GM12878 (cell line): ENCODE measurements at regions not wholly inside any gene's neighbourhood (a gene's known extent, or its start where the extent isn't known, plus 50 kb on each side); places are given as distances from the start of the nearest gene placed in this dataset.

ENCODE experiments used
- NR2F1 ChIP-seq: fragments of 450-650 bp; conservative IDR thresholded peaks from 2 replicates; pipeline ENCODE4 v1.6.1; 2017; ENCODE audit warnings: mild to moderate bottlenecking
- SREBF2 ChIP-seq: IDR thresholded peaks from 2 replicates; pipeline ENCODE4 v1.6.1; 2012; ENCODE audit warnings: mild to moderate bottlenecking, low read length
- TF ChIP-seq, protein P1 (sequence below): fragments of 450-650 bp; IDR thresholded peaks from 2 replicates; pipeline ENCODE4 v1.6.1; 2017; ENCODE audit warnings: mild to moderate bottlenecking
- TF ChIP-seq, protein P2 (sequence below): IDR thresholded peaks from 2 replicates; pipeline ENCODE4 v1.6.1; 2012; ENCODE audit warnings: improper control_type of control experiment, low read depth, low read length; ENCODE audit not compliant: insufficient replicate concordance
- TF ChIP-seq, protein P3 (sequence below): IDR thresholded peaks from 2 replicates; pipeline ENCODE4 v1.6.1; 2012; ENCODE audit warnings: low read depth, low read length, improper control_type of control experiment

DNA sequence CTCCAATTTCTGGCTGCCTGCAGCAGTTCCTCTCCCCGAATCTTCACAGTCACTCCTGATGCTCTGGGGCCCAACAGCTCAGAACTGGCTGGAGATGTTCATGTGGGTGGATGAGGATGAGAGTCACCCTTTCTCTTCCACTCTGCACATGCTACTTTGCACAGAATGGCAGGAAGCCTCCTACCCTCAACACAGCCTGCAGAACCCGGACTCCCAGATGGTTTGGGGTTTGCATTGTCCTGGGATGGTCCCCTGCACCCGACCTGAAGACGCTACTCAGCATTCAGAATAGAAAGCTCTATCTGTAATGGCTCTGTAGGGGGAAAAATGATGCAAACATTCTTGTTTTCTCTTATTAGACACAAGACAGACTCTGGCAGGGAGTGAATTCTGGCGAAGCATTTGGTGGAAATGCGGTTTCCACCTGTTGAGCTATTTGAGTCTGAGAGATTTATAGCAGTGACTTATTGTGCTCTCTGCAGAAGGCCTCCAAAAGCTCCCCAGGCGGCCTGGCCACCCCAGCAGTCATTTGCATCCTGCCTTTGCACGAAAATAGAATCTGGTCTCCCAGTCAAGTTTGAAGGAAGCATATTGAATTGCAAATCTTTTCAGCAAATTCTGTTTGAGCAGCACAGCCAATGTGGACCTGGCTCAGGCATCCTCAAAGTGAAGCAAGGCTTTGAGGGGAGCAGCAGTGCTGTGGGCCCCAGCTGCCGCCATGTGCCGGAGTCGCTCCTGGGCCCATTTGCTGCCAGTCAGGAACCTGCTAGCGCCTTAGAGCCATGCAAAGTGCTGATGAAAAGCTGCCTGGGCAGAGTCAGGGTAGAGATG, 309.3 kb downstream of the TCERG1L start (continued):
- TF ChIP-seq, protein P1, sequence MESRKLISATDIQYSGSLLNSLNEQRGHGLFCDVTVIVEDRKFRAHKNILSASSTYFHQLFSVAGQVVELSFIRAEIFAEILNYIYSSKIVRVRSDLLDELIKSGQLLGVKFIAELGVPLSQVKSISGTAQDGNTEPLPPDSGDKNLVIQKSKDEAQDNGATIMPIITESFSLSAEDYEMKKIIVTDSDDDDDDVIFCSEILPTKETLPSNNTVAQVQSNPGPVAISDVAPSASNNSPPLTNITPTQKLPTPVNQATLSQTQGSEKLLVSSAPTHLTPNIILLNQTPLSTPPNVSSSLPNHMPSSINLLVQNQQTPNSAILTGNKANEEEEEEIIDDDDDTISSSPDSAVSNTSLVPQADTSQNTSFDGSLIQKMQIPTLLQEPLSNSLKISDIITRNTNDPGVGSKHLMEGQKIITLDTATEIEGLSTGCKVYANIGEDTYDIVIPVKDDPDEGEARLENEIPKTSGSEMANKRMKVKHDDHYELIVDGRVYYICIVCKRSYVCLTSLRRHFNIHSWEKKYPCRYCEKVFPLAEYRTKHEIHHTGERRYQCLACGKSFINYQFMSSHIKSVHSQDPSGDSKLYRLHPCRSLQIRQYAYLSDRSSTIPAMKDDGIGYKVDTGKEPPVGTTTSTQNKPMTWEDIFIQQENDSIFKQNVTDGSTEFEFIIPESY: no peak
- no peak for TF ChIP-seq NR2F1
- TF ChIP-seq SREBF2: no peak
- TF ChIP-seq, protein P2, sequence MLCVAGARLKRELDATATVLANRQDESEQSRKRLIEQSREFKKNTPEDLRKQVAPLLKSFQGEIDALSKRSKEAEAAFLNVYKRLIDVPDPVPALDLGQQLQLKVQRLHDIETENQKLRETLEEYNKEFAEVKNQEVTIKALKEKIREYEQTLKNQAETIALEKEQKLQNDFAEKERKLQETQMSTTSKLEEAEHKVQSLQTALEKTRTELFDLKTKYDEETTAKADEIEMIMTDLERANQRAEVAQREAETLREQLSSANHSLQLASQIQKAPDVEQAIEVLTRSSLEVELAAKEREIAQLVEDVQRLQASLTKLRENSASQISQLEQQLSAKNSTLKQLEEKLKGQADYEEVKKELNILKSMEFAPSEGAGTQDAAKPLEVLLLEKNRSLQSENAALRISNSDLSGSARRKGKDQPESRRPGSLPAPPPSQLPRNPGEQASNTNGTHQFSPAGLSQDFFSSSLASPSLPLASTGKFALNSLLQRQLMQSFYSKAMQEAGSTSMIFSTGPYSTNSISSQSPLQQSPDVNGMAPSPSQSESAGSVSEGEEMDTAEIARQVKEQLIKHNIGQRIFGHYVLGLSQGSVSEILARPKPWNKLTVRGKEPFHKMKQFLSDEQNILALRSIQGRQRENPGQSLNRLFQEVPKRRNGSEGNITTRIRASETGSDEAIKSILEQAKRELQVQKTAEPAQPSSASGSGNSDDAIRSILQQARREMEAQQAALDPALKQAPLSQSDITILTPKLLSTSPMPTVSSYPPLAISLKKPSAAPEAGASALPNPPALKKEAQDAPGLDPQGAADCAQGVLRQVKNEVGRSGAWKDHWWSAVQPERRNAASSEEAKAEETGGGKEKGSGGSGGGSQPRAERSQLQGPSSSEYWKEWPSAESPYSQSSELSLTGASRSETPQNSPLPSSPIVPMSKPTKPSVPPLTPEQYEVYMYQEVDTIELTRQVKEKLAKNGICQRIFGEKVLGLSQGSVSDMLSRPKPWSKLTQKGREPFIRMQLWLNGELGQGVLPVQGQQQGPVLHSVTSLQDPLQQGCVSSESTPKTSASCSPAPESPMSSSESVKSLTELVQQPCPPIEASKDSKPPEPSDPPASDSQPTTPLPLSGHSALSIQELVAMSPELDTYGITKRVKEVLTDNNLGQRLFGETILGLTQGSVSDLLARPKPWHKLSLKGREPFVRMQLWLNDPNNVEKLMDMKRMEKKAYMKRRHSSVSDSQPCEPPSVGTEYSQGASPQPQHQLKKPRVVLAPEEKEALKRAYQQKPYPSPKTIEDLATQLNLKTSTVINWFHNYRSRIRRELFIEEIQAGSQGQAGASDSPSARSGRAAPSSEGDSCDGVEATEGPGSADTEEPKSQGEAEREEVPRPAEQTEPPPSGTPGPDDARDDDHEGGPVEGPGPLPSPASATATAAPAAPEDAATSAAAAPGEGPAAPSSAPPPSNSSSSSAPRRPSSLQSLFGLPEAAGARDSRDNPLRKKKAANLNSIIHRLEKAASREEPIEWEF: no peak
- TF ChIP-seq, protein P3, sequence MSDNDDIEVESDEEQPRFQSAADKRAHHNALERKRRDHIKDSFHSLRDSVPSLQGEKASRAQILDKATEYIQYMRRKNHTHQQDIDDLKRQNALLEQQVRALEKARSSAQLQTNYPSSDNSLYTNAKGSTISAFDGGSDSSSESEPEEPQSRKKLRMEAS: no peak
